ENCODE measurements at regions not wholly inside any gene's neighbourhood (a gene's known extent, or its start where the extent isn't known, plus 50 kb on each side); places are given as distances from the start of the nearest gene placed in this dataset.

DNA sequence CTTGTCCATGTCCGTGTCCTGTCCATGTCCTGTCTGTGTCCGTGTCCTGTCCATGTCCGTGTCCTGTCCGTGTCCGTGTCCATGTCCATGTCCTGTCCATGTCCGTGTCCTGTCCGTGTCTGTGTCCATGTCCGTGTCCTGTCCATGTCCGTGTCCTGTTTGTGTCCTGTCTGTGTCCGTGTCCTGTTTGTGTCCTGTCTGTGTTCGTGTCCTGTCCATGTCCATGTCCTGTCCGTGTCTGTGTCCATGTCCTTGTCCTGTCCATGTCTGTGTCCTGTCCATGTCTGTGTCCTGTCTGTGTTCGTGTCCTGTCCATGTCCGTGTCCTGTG, 55.0 kb upstream of the BHLHE23 start:
- no peak overlapping the region for H3K9ac ChIP-seq (ENCODE audit: insufficient read depth in 1 of 2, low read length in 2 of 2)
- no peak for DNase-seq
- no peak overlapping the region for H3K4me3 ChIP-seq
- no peaks in the 10 kb centered on the region for H3K36me3 ChIP-seq (ENCODE audit: control insufficient read depth in 4 of 4, insufficient read depth in 4 of 4, low read length in 4 of 4)
- no peak for ATAC-seq (ENCODE audit: insufficient read depth, low FRiP score)
- H3K27me3 ChIP-seq (ENCODE audit: control insufficient read depth in 3 of 3, insufficient read depth in 3 of 3, low read length in 2 of 3) = peaks cover 0 to 5% (median 0%) of the 10 kb centered on the region in 3 donors
- TF ChIP-seq, protein P1, sequence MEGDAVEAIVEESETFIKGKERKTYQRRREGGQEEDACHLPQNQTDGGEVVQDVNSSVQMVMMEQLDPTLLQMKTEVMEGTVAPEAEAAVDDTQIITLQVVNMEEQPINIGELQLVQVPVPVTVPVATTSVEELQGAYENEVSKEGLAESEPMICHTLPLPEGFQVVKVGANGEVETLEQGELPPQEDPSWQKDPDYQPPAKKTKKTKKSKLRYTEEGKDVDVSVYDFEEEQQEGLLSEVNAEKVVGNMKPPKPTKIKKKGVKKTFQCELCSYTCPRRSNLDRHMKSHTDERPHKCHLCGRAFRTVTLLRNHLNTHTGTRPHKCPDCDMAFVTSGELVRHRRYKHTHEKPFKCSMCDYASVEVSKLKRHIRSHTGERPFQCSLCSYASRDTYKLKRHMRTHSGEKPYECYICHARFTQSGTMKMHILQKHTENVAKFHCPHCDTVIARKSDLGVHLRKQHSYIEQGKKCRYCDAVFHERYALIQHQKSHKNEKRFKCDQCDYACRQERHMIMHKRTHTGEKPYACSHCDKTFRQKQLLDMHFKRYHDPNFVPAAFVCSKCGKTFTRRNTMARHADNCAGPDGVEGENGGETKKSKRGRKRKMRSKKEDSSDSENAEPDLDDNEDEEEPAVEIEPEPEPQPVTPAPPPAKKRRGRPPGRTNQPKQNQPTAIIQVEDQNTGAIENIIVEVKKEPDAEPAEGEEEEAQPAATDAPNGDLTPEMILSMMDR (IDR thresholded peaks at IDR 0.05; ENCODE audit: control extremely low read depth, extremely low read depth) = no peak
- WGBS, 2 donors = 94% methylated on average over 14 of the region's 14 CpGs
- no peak overlapping the region for H3K27ac ChIP-seq (ENCODE audit: low read depth in 1 of 2, low read length in 1 of 2)
- peaks cover 0 to 13% (median 0%) of the 10 kb centered on the region in 4 donors for H3K9me3 ChIP-seq (ENCODE audit: control insufficient read depth in 4 of 4, insufficient read depth in 3 of 4, low read length in 3 of 4)
- no peaks in the 10 kb centered on the region for H3K4me1 ChIP-seq (ENCODE audit: control insufficient read depth in 5 of 5, insufficient read depth in 5 of 5, low read length in 5 of 5)

- Histone ChIP-seq H3K4me3 (no peak overlapping the region), H3K27ac (ENCODE audit: low read depth in 1 of 2, low read length in 1 of 2) (no peak overlapping the region), H3K9me3 (ENCODE audit: control insufficient read depth in 4 of 4, insufficient read depth in 3 of 4, low read length in 3 of 4) (peaks cover 0 to 13% (median 0%) of the 10 kb centered on the region in 4 donors), H3K36me3 (ENCODE audit: control insufficient read depth in 4 of 4, insufficient read depth in 4 of 4, low read length in 4 of 4) (no peaks in the 10 kb centered on the region), H3K9ac (ENCODE audit: insufficient read depth in 1 of 2, low read length in 2 of 2) (no peak overlapping the region), H3K4me1 (ENCODE audit: control insufficient read depth in 5 of 5, insufficient read depth in 5 of 5, low read length in 5 of 5) (no peaks in the 10 kb centered on the region), H3K27me3 (ENCODE audit: control insufficient read depth in 3 of 3, insufficient read depth in 3 of 3, low read length in 2 of 3) (peaks cover 0 to 5% (median 0%) of the 10 kb centered on the region in 3 donors)
- no peak for DNase-seq
- ATAC-seq (ENCODE audit: insufficient read depth, low FRiP score) = no peak
- WGBS, 2 donors = 93 to 96% methylated on average over 29 of the region's 29 CpGs
- TF ChIP-seq, protein P1 (IDR thresholded peaks at IDR 0.05; ENCODE audit: control extremely low read depth, extremely low read depth) = no peak
Measured at GRCh38 chr20:63061051-63061770, 54.4 kb upstream of the BHLHE23 start.

- Histone ChIP-seq H3K9ac (ENCODE audit: insufficient read depth in 1 of 2, low read length in 2 of 2) (no peak overlapping the region), H3K4me3 (no peak overlapping the region), H3K4me1 (ENCODE audit: control insufficient read depth in 5 of 5, insufficient read depth in 5 of 5, low read length in 5 of 5) (no peaks in the 10 kb centered on the region), H3K9me3 (ENCODE audit: control insufficient read depth in 4 of 4, insufficient read depth in 3 of 4, low read length in 3 of 4) (peaks cover 0 to 13% (median 0%) of the 10 kb centered on the region in 4 donors), H3K27ac (ENCODE audit: low read depth in 1 of 2, low read length in 1 of 2) (no peak overlapping the region), H3K27me3 (ENCODE audit: control insufficient read depth in 3 of 3, insufficient read depth in 3 of 3, low read length in 2 of 3) (peaks cover 0 to 5% (median 0%) of the 10 kb centered on the region in 3 donors), H3K36me3 (ENCODE audit: control insufficient read depth in 4 of 4, insufficient read depth in 4 of 4, low read length in 4 of 4) (no peaks in the 10 kb centered on the region)
- DNase-seq = no peak
- no peak for ATAC-seq (ENCODE audit: insufficient read depth, low FRiP score)
- TF ChIP-seq, protein P1 (IDR thresholded peaks at IDR 0.05; ENCODE audit: control extremely low read depth, extremely low read depth) = no peak
- 65 to 76% methylated on average over 23 of the region's 23 CpGs for WGBS, 2 donors
Measured at GRCh38 chr20:63060057-63060991, 53.6 kb upstream of the BHLHE23 start.
